Activated CD8-positive, alpha-beta T cell treated with anti-CD3 and anti-CD28 coated beads for 36 hours (primary cell): ENCODE measurements at regions not wholly inside any gene's neighbourhood (a gene's known extent, or its start where the extent isn't known, plus 50 kb on each side); places are given as distances from the start of the nearest gene placed in this dataset.
"Not testable (repeated sequence)": the region's sequence is repeated elsewhere in the genome, so short reads cannot be mapped to it uniquely, and the experiment has no call there.

Source experiments
- ATAC-seq: fragments of 200-7000 bp; cut with Tn5 transposase; one replicate; pipeline ENCODE4 v1.10.0; 2021; ENCODE audit warnings: mild to moderate bottlenecking, moderate library complexity
- CTCF ChIA-PET: fragments of 350-600 bp; sonication (Branson Sonifier 250); formaldehyde crosslinking; loops from one replicate; lab custom pipeline; 2021; ENCODE audit warnings: antibody characterized with exemption; lab: Charles Lee
- POLR2A ChIA-PET: fragments of 350-600 bp; sonication (Branson Sonifier 250); formaldehyde crosslinking; loops from one replicate; lab custom pipeline; 2021; ENCODE audit warnings: antibody characterized with exemption; lab: Charles Lee
- DNase-seq: peaks from one replicate; pipeline ENCODE4 v3.0.0-alpha.2; 2020
- H3K27ac Mint-ChIP-seq: one replicate; pipeline ENCODE4 v1.8.0; 2021; ENCODE audit warnings: mild to moderate bottlenecking, mixed read lengths
- H3K27me3 Mint-ChIP-seq: one replicate; pipeline ENCODE4 v1.8.0; 2021; ENCODE audit warnings: mixed read lengths
- H3K36me3 Mint-ChIP-seq: one replicate; pipeline ENCODE4 v1.8.0; 2021; ENCODE audit warnings: low read depth, mixed read lengths
- H3K4me1 Mint-ChIP-seq: one replicate; pipeline ENCODE4 v1.8.0; 2021; ENCODE audit warnings: low read depth, mixed read lengths
- H3K4me3 Mint-ChIP-seq: one replicate; pipeline ENCODE4 v1.8.0; 2021; ENCODE audit warnings: mild to moderate bottlenecking, moderate library complexity, mixed read lengths
- H3K9me3 Mint-ChIP-seq: one replicate; pipeline ENCODE4 v1.8.0; 2021; ENCODE audit warnings: mixed read lengths
- intact Hi-C: fragments of 100-400 bp; cut with micrococcal nuclease; formaldehyde crosslinking; loops from one replicate; pipeline ENCODE4 v1.10.0; 2022
- TF ChIP-seq, protein P1 (sequence below): fragments of 200-600 bp; IDR thresholded peaks from one replicate; pipeline ENCODE4 v1.8.0; 2022; ENCODE audit warnings: antibody characterized with exemption, mild to moderate bottlenecking

DNA sequence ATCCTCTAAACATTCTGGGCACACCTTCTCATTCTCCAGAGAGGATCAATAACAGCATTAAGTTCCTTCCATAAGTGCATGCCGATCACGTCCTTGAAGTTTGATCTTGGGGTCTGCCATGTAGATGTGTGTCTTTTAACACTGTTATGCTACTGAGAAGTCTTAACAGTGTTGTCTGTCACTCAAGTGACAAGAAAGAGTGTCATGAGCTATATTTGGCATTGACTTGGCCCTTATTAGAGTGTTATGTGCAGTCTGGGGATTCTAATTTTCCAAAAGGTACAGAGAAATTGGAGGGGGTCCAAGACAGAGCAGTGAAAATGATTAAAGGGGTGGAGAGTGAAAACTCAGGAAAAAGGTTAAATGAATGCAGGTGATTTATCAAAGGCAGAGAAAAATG is 107.1 kb upstream of the OPCML start:
- DNase-seq (no peak), ATAC-seq (no peak)
- Mint-ChIP-seq H3K4me1 (no peaks in the 10 kb centered on the region), H3K4me3 (no peak overlapping the region), H3K9me3 (no peaks in the 10 kb centered on the region), H3K36me3 (no peaks in the 10 kb centered on the region), H3K27me3 (peaks cover 3% of the 10 kb centered on the region), H3K27ac (no peak overlapping the region)
- POLR2A ChIA-PET: no interaction called here
- TF ChIP-seq, protein P1, sequence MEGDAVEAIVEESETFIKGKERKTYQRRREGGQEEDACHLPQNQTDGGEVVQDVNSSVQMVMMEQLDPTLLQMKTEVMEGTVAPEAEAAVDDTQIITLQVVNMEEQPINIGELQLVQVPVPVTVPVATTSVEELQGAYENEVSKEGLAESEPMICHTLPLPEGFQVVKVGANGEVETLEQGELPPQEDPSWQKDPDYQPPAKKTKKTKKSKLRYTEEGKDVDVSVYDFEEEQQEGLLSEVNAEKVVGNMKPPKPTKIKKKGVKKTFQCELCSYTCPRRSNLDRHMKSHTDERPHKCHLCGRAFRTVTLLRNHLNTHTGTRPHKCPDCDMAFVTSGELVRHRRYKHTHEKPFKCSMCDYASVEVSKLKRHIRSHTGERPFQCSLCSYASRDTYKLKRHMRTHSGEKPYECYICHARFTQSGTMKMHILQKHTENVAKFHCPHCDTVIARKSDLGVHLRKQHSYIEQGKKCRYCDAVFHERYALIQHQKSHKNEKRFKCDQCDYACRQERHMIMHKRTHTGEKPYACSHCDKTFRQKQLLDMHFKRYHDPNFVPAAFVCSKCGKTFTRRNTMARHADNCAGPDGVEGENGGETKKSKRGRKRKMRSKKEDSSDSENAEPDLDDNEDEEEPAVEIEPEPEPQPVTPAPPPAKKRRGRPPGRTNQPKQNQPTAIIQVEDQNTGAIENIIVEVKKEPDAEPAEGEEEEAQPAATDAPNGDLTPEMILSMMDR: no peak
- intact Hi-C loops: no loop called here
- CTCF ChIA-PET: no interaction called here

DNA sequence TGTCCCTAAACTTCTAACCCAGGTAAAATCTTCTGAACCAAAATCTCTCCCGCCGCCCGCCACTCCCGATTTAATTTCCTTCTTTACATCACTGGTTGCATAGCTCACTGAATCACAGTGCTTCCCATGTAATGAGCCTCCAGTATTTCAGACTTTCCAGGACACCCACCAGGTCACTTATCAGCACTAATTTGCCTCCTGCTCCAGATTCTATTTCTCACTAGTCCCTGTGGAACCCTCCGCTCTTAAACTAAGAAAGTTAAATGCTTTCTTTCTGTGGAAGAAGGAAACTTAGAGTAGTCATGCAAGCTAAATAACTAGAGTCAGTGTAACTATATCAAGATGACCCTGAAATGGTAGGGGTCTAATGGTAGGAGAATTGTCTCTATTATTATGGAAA is 106.6 kb upstream of the OPCML start:
- Mint-ChIP-seq H3K27me3 (peaks cover 3% of the 10 kb centered on the region), H3K36me3 (no peaks in the 10 kb centered on the region), H3K9me3 (no peaks in the 10 kb centered on the region), H3K4me3 (no peak overlapping the region), H3K4me1 (no peaks in the 10 kb centered on the region), H3K27ac (no peak overlapping the region)
- ATAC-seq (no peak), DNase-seq (no peak)
- ChIA-PET CTCF (no interaction called here), POLR2A (no interaction called here)
- TF ChIP-seq, protein P1: no peak
- intact Hi-C loops: no loop called here

- CTCF ChIA-PET: no interaction called here
- H3K27ac Mint-ChIP-seq: no peak overlapping the region
- no peaks in the 10 kb centered on the region for H3K9me3 Mint-ChIP-seq
- no peaks in the 10 kb centered on the region for H3K36me3 Mint-ChIP-seq
- TF ChIP-seq, protein P1: no peak
- no peak for DNase-seq
- ATAC-seq: no peak
- H3K4me1 Mint-ChIP-seq: no peaks in the 10 kb centered on the region
- POLR2A ChIA-PET: no interaction called here
- H3K27me3 Mint-ChIP-seq: peaks cover 3% of the 10 kb centered on the region
- intact Hi-C loops: no loop called here
- H3K4me3 Mint-ChIP-seq: no peak overlapping the region
Measured at GRCh38 chr11:133636711-133637355, 104.5 kb upstream of the OPCML start.

GRCh38 chr11:133635244-133635739 is 103.0 kb upstream of the OPCML start:
- DNase-seq (no peak), ATAC-seq (no peak)
- H3K9me3 Mint-ChIP-seq: no peaks in the 10 kb centered on the region
- intact Hi-C loops: no loop called here
- no peak overlapping the region for H3K4me3 Mint-ChIP-seq
- ChIA-PET CTCF (no interaction called here), POLR2A (no interaction called here)
- peaks cover 3% of the 10 kb centered on the region for H3K27me3 Mint-ChIP-seq
- H3K4me1 Mint-ChIP-seq: no peaks in the 10 kb centered on the region
- no peak overlapping the region for H3K27ac Mint-ChIP-seq
- TF ChIP-seq, protein P1: no peak
- H3K36me3 Mint-ChIP-seq: no peaks in the 10 kb centered on the region

DNA sequence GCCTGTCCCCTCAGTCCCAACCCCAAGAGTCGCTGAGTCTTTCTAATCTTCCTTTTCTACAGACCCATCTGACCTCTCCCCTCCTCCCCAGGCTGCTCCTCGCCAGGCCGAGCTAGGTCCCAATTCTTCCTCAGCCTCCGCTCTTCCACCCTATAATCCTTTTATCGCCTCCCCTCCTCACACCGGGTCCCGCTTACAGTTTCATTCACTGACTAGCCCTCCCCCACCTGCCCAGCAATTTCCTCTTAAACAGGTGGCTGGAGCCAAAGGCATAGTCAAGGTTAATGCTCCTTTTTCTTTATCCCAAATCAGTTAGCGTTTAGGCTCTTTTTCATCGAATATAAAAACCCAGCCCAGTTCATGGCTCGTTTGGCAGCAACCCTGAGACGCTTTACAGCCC is 96.1 kb upstream of the OPCML start:
- H3K27me3 Mint-ChIP-seq, H3K4me3 Mint-ChIP-seq, ATAC-seq, H3K36me3 Mint-ChIP-seq, H3K4me1 Mint-ChIP-seq, H3K9me3 Mint-ChIP-seq, CTCF ChIA-PET, intact Hi-C loops, POLR2A ChIA-PET, H3K27ac Mint-ChIP-seq, DNase-seq: not testable (repeated sequence)
